ENCODE measurements at regions not wholly inside any gene's neighbourhood (a gene's known extent, or its start where the extent isn't known, plus 50 kb on each side); places are given as distances from the start of the nearest gene placed in this dataset.
"Not testable (repeated sequence)": the region's sequence is repeated elsewhere in the genome, so short reads cannot be mapped to it uniquely, and the experiment has no call there.

DNA sequence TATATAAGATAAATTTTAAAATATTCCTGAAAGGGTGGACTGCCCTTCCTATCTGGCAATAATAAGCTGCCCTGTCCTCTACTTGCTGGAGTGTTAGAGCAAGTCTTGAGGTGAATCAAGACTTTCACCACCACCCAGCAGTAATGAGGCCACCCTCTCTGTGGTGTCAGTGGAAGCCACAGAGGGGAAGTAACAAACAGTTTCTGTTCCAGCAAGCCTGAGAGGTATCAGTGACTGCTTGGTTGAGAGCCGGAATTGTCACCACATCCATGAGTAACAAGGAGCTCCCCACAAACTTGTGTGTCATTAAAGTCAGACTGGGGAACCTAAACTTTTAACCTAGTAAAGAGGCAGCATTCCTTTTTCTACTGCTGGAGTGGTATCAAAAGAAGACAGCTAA is 532.7 kb upstream of the SPRY2 start:
- no peaks in the 10 kb centered on the region for H3K27me3 ChIP-seq
- H3K4me1 ChIP-seq, result no peaks in the 10 kb centered on the region
- H3K9me3 ChIP-seq, result no peaks in the 10 kb centered on the region
- H3K4me3 ChIP-seq, result no peak overlapping the region
- H3K36me3 ChIP-seq, result no peaks in the 10 kb centered on the region
- TF ChIP-seq, protein P1, sequence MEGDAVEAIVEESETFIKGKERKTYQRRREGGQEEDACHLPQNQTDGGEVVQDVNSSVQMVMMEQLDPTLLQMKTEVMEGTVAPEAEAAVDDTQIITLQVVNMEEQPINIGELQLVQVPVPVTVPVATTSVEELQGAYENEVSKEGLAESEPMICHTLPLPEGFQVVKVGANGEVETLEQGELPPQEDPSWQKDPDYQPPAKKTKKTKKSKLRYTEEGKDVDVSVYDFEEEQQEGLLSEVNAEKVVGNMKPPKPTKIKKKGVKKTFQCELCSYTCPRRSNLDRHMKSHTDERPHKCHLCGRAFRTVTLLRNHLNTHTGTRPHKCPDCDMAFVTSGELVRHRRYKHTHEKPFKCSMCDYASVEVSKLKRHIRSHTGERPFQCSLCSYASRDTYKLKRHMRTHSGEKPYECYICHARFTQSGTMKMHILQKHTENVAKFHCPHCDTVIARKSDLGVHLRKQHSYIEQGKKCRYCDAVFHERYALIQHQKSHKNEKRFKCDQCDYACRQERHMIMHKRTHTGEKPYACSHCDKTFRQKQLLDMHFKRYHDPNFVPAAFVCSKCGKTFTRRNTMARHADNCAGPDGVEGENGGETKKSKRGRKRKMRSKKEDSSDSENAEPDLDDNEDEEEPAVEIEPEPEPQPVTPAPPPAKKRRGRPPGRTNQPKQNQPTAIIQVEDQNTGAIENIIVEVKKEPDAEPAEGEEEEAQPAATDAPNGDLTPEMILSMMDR (IDR thresholded peaks at IDR 0.05), result no peak
- TF ChIP-seq POLR2A (IDR thresholded peaks at IDR 0.05), result no peak
- DNase-seq, result no peak
- no peak overlapping the region for H3K27ac ChIP-seq
- intact Hi-C loops (cut with DNase I; ENCODE audit: low total_unique reads), result no loop called here

DNA sequence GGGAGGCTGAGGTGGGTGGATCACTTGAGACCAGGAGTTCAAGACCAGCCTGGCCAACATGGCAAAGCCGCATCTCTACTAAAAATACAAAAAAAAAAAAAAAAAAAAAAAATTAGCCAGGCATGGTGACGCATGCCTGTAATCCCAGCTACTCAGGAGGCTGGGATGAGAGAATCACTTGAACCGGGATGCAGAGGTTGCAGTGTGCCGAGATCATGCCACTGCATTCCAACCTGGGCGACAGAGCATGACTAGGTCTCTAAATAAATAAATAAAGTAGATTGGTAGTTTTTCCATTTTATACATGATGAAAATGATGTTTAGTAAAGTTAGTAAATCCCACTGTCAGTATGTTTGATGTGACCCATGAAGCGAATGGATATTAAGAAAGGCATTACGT is 531.0 kb upstream of the SPRY2 start:
- H3K4me3 ChIP-seq; DNase-seq; H3K9me3 ChIP-seq; H3K27me3 ChIP-seq; H3K36me3 ChIP-seq; H3K4me1 ChIP-seq; H3K27ac ChIP-seq; intact Hi-C loops (cut with DNase I; ENCODE audit: low total_unique reads): not testable (repeated sequence)

DNA sequence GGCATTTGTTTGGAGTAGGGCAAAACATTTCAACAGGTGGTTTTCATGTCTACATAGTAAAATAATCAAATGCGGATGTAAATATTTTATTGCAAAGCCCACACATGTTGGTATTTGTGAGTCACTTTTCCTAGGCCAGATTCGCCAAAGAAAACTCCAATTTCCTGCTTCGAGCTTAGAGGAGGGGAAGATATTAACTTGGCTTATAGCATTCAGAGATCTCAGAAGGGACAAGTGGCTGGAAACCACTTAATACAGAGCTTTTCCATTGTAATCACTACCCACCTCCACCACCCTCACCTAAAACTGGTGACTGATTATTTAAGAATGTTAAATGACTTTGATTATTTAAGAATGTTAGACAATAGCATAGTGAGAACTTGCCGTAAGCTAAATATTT is 530.6 kb upstream of the SPRY2 start:
- intact Hi-C loops (cut with DNase I; ENCODE audit: low total_unique reads), result no loop called here
- no peak for DNase-seq
- Histone ChIP-seq H3K36me3 (no peaks in the 10 kb centered on the region), H3K4me3 (no peak overlapping the region), H3K27me3 (no peaks in the 10 kb centered on the region), H3K27ac (no peak overlapping the region), H3K9me3 (no peaks in the 10 kb centered on the region), H3K4me1 (no peaks in the 10 kb centered on the region)
- TF ChIP-seq, protein P1 (IDR thresholded peaks at IDR 0.05), result no peak
- no peak for TF ChIP-seq POLR2A (IDR thresholded peaks at IDR 0.05)

DNA sequence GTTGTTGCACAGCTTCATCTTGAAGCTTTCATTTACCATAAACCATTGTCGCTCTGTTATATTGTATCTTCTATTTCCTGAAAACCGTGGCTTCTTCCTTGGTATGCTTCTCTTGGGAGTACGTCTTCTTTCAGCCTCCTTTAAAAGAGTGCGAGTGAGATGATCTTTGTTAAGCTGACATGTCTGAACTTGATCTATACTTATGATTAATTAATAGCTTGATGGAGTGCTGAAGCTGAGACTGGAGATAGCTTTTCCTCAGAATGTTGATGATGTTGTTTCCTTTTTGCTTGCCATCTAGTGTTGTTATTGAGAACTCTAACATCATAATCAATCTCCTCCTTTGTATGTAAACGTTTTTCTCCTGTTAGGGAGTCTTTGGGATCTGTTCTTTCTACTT is 529.3 kb upstream of the SPRY2 start:
- Histone ChIP-seq H3K36me3 (no peaks in the 10 kb centered on the region), H3K27me3 (no peaks in the 10 kb centered on the region), H3K9me3 (no peaks in the 10 kb centered on the region), H3K4me3 (no peak overlapping the region), H3K27ac (no peak overlapping the region), H3K4me1 (no peaks in the 10 kb centered on the region)
- intact Hi-C loops (cut with DNase I; ENCODE audit: low total_unique reads), result no loop called here
- no peak for TF ChIP-seq POLR2A (IDR thresholded peaks at IDR 0.05)
- TF ChIP-seq, protein P1 (IDR thresholded peaks at IDR 0.05), result no peak
- DNase-seq, result no peak

DNA sequence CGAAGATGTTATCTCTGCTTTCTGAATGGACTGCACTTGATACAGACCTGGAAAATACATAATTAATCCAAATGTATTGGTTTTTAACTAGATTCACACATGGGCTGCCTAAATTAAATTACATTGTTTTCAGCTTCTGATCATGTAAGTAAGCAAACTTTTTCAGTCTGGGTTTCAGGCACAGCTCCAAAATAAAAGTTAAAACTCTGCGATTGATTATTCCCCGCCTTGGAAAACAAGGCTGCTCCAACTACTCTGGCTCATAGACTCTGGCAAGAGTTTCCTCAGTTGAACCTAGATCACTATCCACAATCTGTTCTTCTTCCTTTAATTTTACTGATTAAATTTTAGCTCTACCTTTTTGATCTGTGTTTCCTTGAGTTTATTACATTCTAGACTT is 526.0 kb upstream of the SPRY2 start:
- DNase-seq, result no peak
- H3K36me3 ChIP-seq, result no peaks in the 10 kb centered on the region
- H3K27ac ChIP-seq, result no peak overlapping the region
- no peak overlapping the region for H3K4me3 ChIP-seq
- no peaks in the 10 kb centered on the region for H3K27me3 ChIP-seq
- TF ChIP-seq POLR2A (IDR thresholded peaks at IDR 0.05), result no peak
- TF ChIP-seq, protein P1 (IDR thresholded peaks at IDR 0.05), result no peak
- no peaks in the 10 kb centered on the region for H3K9me3 ChIP-seq
- intact Hi-C loops (cut with DNase I; ENCODE audit: low total_unique reads), result no loop called here
- H3K4me1 ChIP-seq, result no peaks in the 10 kb centered on the region

DNA sequence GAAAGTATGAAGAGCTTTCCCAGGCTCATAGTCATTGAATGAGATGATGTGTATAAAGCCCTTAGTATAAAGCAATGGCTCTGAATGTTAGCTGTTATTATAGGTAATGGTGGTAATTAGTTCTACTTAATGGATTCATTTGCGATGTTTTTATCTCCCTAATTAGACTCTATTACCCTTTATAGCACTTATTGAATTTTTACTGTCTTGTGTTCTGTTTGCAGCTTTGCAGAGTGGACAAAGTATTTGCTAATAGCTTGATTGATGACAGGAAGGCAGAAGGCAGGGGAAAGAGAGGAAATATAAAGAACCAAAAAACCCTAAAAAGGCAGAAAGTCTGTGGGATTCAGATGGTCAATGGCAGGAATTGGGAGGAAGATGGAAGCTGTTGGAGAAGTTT is 524.4 kb upstream of the SPRY2 start:
- H3K27me3 ChIP-seq, result no peaks in the 10 kb centered on the region
- TF ChIP-seq, protein P1 (IDR thresholded peaks at IDR 0.05), result no peak
- no peak for TF ChIP-seq POLR2A (IDR thresholded peaks at IDR 0.05)
- no peak overlapping the region for H3K27ac ChIP-seq
- DNase-seq, result no peak
- no peaks in the 10 kb centered on the region for H3K4me1 ChIP-seq
- H3K9me3 ChIP-seq, result no peaks in the 10 kb centered on the region
- intact Hi-C loops (cut with DNase I; ENCODE audit: low total_unique reads), result no loop called here
- H3K4me3 ChIP-seq, result no peak overlapping the region
- no peaks in the 10 kb centered on the region for H3K36me3 ChIP-seq
